ENCODE measurements at regions not wholly inside any gene's neighbourhood (a gene's known extent, or its start where the extent isn't known, plus 50 kb on each side); places are given as distances from the start of the nearest gene placed in this dataset.

DNA sequence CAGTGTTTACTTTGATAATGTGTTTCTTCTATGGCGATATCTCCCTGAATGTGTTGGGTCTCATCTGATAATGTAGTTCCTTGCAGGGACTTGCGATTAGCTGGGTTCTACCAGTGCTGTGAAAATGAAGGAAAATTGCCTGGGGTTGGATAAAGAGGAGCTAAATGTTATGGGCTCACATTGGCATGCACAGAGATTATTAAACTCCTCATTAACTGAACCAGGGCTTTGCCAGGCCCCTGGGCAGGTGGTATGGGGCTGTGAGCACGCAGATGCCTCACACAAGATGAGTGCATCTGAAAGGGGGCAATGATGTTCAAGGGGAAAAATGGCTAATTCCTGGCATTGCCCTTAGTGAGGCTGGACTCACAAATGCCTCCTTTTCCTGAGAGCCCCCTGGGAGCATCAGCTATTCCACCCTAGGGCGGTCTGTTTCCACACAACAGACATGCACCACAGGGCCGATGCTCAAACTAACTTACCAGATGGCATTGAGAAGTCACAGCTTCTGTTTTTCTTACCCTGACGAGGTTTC lies 321.1 kb downstream of the SEC16B start:
- no peak for TF ChIP-seq POLR2AphosphoS5 (IDR thresholded peaks at IDR 0.05; ENCODE audit: low read depth)
- TF ChIP-seq, protein P1, sequence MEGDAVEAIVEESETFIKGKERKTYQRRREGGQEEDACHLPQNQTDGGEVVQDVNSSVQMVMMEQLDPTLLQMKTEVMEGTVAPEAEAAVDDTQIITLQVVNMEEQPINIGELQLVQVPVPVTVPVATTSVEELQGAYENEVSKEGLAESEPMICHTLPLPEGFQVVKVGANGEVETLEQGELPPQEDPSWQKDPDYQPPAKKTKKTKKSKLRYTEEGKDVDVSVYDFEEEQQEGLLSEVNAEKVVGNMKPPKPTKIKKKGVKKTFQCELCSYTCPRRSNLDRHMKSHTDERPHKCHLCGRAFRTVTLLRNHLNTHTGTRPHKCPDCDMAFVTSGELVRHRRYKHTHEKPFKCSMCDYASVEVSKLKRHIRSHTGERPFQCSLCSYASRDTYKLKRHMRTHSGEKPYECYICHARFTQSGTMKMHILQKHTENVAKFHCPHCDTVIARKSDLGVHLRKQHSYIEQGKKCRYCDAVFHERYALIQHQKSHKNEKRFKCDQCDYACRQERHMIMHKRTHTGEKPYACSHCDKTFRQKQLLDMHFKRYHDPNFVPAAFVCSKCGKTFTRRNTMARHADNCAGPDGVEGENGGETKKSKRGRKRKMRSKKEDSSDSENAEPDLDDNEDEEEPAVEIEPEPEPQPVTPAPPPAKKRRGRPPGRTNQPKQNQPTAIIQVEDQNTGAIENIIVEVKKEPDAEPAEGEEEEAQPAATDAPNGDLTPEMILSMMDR (IDR thresholded peaks at IDR 0.05; ENCODE audit: insufficient read depth, low read length): no peak
